ENCODE measurements at regions not wholly inside any gene's neighbourhood (a gene's known extent, or its start where the extent isn't known, plus 50 kb on each side); places are given as distances from the start of the nearest gene placed in this dataset.
"Not testable (repeated sequence)": the region's sequence is repeated elsewhere in the genome, so short reads cannot be mapped to it uniquely, and the experiment has no call there.

DNA sequence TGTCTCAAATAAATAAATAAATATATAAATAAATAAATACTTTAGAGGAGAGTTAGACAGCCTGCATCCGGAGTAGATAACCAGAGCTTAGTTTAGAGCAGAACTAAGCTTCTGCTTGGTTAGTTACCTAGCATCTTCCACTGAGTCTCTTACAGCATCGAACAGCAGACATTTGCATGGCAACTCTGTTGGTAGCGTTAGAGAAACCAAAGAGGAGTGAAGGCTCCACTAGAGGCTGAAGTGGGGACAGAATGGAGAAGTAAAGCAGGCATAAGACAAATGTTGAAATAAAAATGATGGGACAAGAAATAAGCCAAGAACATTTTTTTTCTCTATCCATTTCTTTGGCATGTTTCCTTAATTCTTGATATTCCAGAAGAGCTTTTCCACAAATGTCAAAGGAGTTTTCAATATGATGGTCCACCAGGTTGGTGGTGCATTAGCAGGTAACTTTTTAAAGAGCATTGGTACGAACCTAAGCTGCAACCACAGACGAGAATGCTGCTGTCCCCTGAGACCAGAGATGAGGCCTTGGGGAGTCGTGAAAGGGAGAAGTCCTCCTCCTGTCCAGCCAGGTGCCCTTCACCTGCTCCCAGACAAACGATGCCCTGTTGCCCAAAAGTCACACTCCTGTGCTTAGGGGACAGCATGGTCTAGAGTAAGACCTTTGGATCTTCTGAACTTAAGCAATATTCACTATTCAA is 438.3 kb downstream of the DIRAS2 start:
- no peak overlapping the region for H3K4me3 ChIP-seq (ENCODE audit: low read length)
- TF ChIP-seq ZNF274 (IDR thresholded peaks at IDR 0.05; ENCODE audit: low read depth, low read length) = no peak

- not testable (repeated sequence) for H3K4me3 ChIP-seq (ENCODE audit: low read length)
These were observed 429.6 kb downstream of the DIRAS2 start for GRCh38 chr9:90213045-90213444.

DNA sequence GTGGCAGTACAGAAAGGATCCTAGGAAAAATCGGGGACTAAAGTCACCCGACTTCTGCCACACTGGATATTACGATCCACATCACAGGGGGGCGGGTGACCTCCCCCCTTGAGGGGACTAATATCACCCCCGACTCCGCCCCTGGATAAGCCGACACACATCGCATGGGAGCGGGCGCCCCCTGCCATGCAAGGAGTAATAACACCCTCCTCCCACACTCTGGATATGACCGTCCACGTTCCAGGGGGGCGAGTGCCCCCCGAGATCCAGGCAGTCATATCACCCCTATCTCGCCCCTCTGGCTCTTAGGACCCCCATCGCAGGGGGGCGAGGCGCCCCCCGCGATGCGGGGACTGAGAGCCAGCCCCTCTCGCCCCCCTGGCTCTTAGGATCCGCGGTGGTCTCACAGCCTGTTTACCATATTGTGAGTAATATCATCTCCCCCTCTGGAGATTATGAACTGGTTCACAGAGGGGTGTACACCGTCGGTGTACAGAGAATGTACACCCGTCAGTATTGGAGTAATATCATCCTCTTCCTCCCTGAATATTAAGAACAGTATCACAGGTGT is 423.0 kb downstream of the DIRAS2 start:
- no peak overlapping the region for H3K4me3 ChIP-seq (ENCODE audit: low read length)
- TF ChIP-seq ZNF274 (IDR thresholded peaks at IDR 0.05; ENCODE audit: low read depth, low read length) = no peak

DNA sequence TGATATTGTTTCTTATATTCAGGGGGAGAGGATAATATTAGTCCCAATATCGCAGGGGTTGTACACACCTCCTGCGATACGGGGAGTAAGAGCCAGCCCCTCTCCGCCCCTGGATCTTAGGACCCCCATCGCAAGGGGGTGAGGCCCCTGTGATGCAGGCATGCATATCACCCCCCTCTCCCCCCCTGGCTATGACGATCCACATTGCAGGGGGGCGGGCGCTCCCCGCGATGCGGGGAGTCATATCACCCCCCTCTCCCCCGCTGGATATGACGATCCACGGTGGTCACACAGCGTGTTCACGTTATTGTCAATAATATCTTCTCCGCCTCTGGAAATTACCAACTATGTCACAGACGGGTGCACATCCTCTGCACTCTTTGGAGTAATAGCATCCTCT is 420.7 kb downstream of the DIRAS2 start:
- not testable (repeated sequence) for H3K4me3 ChIP-seq (ENCODE audit: low read length)

- H3K4me3 ChIP-seq (ENCODE audit: low read length) = not testable (repeated sequence)
These were observed 415.7 kb downstream of the DIRAS2 start for GRCh38 chr9:90226839-90227338.

DNA sequence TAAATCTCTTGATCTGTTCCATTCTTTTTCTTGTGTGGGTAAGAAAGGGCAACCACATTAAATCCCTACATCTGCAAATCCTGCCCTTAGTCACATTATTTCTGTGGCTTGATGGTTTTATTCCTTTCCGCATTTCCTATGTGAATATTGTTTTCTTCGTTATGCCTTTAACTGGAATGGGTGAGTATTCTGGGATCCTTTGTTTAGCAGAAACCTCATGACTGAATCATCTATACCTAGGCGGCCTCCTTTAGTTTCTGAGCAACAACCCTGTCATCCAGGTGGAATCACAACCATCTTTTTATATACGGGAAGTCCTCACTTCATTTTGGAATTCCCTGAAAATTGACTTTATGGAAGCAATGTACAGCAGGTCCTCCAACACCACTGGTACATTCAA is 409.5 kb downstream of the DIRAS2 start:
- H3K4me3 ChIP-seq (ENCODE audit: low read length) = not testable (repeated sequence)

DNA sequence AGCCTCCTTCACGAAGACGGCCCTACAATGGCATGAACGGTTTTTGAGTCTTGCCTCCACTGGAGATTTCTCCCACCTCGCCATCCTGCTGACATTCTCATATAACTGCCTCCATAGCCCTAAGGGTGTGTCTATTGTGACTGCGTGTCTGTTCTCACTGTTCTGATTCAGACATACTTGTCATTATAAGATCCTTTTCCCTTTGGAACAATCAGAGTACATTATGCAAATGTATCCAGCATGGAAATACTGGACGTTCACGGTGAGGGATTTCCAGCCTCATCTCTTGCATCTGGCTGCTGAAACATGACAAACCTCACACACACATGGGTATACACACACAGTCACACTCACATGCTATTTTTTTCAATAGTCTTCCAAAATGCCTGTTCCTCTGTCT is 402.1 kb downstream of the DIRAS2 start:
- no peak for TF ChIP-seq ZNF274 (IDR thresholded peaks at IDR 0.05; ENCODE audit: low read depth, low read length)
- H3K4me3 ChIP-seq (ENCODE audit: low read length) = no peak overlapping the region

DNA sequence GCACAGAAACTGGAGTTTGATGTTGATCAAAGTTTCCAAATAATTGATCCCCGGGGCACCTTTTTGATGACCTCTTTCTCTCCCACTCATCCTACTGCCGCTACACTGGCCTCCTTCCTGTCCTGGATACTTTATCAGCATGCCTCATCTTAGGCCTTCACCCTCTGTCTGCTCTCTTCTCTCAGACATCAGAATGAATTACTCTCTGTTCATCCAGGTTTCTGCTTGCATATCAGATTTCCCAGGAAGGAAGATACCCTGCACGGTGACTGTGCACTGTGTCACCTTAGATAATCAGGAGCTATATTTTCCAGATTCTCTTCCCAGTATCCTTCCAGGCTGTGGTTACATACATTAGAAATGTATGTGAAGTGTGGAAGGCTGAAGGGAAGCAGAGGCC is 397.0 kb downstream of the DIRAS2 start:
- TF ChIP-seq ZNF274 (IDR thresholded peaks at IDR 0.05; ENCODE audit: low read depth, low read length) = no peak
- no peak overlapping the region for H3K4me3 ChIP-seq (ENCODE audit: low read length)

DNA sequence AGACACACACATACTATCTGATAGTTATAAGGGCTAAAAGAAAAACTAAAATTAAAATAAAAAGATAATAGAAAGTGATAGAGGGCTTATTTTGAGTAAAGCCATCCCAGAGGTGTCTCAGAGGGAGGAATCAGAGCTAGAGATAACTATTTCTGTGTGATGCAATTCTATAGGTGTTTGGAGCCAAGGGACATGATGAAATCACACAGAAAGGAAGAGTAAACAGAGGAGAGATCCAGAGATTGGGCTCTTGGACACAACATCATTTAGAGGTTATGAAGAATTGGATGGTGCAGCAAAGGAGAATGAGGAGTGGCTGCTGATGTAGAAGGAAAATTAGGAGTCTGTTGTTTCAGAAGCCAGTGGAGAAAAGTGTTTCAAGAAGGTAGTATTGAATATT is 393.5 kb downstream of the DIRAS2 start:
- no peak overlapping the region for H3K4me3 ChIP-seq (ENCODE audit: low read length)
- TF ChIP-seq ZNF274 (IDR thresholded peaks at IDR 0.05; ENCODE audit: low read depth, low read length) = no peak

GRCh38 chr9:90251316-90251715 is 391.3 kb downstream of the DIRAS2 start:
- no peak overlapping the region for H3K4me3 ChIP-seq (ENCODE audit: low read length)
- TF ChIP-seq ZNF274 (IDR thresholded peaks at IDR 0.05; ENCODE audit: low read depth, low read length) = no peak

- no peak overlapping the region for H3K4me3 ChIP-seq (ENCODE audit: low read length)
- no peak for TF ChIP-seq ZNF274 (IDR thresholded peaks at IDR 0.05; ENCODE audit: low read depth, low read length)
These were observed 386.3 kb downstream of the DIRAS2 start for GRCh38 chr9:90256345-90256744.

DNA sequence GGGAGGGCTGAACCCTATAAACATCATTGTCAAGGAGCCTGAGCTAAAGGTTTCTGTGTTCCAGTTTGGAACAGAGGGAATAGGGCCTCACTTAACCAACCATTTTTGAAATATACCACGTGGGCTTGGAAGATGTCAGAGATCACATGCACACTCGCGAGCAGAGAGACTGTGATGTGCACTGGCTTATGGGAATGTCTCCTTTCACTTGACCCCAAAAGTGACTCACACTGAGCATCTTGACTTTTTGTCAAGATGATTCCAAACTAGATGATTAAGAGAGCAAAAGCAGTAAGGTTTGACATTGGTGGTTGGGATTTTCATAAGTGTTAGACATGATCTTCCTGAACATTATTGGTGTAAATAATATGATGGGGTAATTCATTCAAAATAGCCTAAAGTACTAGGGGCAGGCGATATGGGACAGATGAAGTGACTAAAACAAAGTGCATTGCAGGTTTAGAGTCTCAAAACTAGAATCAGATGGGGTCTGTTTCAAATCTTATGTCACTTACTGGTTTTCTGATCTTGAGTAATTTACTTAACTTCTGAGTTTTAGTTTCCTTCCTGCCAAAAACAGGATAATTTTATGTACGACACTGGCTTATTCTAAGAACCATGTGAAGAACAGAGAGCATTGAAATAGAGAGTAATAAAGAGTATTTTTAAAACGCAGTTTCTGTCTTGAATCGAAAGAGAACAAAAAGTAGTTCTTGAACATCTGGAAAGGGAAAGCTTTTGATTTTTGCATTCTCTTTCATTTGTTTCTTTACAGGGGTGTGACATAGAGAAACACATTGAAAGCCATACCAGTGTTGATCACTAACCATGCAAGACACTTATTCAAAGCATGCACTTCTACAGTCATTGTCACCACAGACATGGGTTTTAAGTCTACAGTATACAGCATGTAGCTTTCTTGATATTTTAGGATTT is 383.0 kb downstream of the DIRAS2 start:
- H3K4me3 ChIP-seq (ENCODE audit: low read length) = no peak overlapping the region
- TF ChIP-seq ZNF274 (IDR thresholded peaks at IDR 0.05; ENCODE audit: low read depth, low read length) = no peak

GRCh38 chr9:90261698-90262097 is 380.9 kb downstream of the DIRAS2 start:
- H3K4me3 ChIP-seq (ENCODE audit: low read length) = no peak overlapping the region
- TF ChIP-seq ZNF274 (IDR thresholded peaks at IDR 0.05; ENCODE audit: low read depth, low read length) = no peak

GRCh38 chr9:90268613-90269012 is 374.0 kb downstream of the DIRAS2 start:
- no peak for TF ChIP-seq ZNF274 (IDR thresholded peaks at IDR 0.05; ENCODE audit: low read depth, low read length)
- no peak overlapping the region for H3K4me3 ChIP-seq (ENCODE audit: low read length)

DNA sequence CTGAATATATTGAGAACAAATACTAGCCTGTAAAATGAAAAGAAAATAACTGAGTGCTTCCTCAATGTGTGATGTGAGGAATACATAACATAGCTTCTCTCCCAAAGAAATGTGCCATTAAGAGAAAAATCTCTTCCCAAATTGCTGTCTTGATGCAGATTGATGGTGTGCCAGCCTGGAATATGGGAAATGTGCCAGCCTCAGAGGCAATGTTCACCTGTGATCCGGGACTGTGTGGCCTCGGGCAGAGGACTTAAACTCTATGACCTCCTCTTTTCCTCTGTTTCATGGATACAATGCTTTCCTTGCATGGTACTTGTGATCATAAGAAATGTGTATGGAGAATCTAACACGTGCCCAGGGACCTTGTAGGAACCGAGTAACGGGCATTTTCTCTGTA is 370.9 kb downstream of the DIRAS2 start:
- no peak for TF ChIP-seq ZNF274 (IDR thresholded peaks at IDR 0.05; ENCODE audit: low read depth, low read length)
- no peak overlapping the region for H3K4me3 ChIP-seq (ENCODE audit: low read length)

All from GM08714 (cell line).